ENCODE measurements at regions not wholly inside any gene's neighbourhood (a gene's known extent, or its start where the extent isn't known, plus 50 kb on each side); places are given as distances from the start of the nearest gene placed in this dataset.
"Not testable (repeated sequence)": the region's sequence is repeated elsewhere in the genome, so short reads cannot be mapped to it uniquely, and the experiment has no call there.

DNA sequence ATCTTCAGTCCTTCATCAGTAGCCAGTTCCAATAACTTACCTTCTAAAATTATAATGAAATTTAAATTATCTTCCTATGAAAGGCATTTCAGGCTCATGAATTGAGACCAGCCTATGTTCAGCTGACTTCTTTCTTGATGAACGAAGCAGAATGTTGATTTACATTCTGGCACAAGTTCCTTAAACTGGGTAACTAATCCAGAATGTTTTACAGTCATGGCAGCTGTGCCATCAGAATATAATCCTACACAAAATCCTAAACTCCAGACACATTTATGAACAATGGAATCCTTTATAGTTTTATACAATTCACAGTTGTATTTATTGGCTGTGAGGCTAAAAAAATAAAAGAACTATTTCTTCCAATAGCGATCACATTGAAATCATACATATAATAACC, 97.3 kb upstream of the CPM start:
- no peak for DNase-seq

DNA sequence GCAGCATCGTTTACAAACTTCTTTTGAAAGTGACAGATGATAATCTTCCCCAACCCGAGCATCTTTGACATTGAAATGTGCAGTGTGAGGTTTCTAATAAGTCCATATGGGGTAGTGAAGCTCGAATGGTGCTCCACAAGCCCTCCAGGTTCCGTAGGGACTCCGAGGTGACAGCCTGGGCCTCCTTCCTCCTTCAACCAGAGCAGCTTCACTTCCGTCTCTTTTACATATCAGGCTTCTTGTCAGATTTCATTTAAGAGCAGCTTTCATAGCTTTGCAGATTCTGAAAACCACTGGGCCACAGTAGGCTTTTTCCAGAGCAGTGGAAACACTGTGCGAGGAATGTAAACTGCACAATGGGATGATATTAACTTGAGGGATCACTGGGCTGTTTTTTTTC, 103.6 kb upstream of the CPM start:
- DNase-seq, result no peak

DNA sequence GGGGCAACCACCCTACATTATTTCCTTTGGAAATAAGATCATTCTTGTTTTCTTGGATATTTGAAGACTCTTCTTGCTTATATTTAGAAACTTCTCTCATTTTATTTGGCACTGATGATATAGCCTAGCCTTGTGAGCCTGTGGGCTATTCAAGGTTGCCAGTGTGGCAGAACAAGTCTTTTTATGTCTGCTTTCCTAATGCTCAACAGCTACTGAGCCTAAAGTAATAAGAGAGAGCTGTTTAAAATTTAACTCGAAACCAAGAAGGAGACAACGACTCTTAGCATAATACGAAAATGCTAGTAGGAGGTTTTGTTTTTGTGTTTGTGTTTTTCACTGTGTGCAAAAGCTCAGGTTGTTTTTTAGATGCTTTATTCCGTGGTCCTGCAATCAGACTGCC, 104.0 kb upstream of the CPM start:
- no peak for DNase-seq

DNA sequence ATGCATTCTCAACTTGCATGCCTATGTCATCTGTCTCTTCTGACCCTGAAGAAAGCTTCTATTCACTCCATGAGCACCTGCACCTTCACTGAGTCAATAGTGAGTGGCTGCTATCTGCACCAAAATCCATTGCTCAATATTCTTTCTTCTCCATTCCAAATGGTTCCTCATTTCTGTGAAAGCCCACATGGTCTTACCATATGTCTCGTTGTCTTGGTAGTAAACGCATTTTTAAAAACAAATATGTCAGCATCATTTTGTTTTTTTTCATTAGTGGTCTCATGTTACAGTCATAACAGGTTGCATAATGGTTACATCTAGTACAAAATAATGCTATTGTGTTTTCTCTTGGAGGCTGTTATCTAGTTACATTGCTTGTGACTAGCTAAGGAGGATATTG, 106.9 kb upstream of the CPM start:
- peak; percentile 75 for DNase-seq

DNA sequence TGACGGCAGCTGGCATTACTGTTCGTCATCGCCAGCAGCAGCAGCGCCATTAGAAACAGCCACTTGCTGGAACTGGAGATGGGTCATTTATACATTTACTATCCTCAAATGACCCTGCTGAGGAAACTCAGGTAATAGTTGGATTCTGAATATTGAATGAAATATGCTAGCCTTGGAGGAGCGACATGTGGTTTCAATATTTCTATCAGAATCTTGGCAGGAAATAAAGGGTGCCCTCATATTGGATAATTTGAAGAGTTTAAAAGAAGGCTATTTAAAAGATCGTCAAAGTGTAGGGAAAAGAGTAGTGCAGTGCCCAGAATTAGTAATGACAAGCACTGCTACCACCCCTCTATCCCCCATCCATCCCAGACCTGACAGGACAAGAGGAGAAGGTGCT, 109.6 kb upstream of the CPM start:
- no peak for DNase-seq

DNA sequence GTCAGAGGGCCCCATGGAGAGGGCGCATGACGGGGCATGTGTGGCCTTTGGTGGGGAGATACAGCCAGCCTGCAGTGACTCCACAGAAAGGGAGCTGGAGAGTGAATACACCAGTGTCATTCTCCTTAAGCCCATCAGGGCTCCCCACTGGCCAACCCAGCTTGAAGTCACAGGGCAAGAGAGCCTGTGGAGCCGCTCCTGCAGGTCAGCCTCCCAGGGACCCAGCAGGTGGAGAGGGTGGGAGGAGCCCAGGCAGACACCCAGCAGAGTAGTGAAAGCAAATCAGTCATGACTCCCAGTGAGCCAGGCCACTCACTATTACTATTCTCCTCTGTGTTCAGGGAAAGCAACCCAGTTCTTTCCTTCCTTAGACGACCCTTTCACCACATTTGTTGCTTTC, 110.0 kb upstream of the CPM start:
- no peak for DNase-seq

DNA sequence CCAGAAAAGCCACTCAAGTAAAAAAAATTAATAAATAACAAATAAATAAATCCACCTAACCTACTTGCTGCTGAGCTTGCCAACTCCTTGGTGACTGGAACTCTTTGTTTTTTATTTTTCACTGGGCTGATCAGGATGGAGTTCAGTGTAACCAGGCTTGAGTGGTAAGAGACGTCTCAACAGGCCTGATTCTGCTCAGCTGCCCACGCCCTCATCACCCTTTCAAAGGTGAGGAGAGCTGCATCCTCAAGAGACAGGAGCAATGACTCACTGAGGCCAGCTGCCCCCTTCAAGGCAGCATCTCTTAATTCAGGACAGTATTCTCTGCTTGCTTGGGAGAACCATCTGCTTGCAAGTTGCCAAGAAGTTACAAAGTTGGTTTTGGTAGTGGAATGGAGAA, 111.9 kb upstream of the CPM start:
- no peak for DNase-seq

DNA sequence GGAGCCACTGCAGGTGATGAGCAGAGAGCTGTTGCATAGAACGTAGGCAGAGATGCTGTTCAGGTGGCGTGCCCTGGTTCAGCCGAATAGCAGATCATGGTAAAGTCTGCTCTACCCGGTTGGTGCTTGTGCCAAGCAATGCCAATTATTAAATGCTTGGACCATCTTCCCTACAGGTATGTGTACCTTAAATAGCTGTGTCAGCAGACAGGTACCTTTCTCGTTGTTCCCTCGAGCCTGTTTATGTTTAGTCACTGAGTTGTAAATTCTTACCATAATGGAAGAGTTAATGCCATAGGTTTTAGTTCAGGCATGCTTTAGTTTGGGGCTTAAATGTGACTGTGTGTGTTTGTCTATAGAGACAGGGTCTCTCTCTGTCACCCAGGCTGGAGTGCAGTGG, 112.5 kb upstream of the CPM start:
- DNase-seq, result no peak

DNA sequence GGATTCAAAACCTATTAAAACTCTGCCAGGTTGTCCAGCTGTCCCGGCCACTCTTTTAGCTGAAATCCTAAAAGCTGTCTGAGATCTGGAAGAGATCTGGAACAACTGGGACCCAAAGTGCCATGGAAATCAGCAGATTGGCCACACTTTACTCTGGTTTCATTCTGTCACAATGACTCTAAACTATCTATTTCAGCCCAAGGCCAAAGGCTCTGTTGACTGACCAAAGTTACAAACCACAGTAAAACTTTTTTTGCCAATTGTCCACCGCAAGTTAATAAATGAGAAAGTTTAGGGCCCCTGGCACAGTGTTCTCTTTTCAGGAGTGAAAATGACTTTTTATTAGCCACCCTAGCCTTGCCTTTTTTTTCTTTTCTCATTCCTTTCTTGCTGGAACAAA, 113.4 kb upstream of the CPM start:
- DNase-seq, result no peak

DNA sequence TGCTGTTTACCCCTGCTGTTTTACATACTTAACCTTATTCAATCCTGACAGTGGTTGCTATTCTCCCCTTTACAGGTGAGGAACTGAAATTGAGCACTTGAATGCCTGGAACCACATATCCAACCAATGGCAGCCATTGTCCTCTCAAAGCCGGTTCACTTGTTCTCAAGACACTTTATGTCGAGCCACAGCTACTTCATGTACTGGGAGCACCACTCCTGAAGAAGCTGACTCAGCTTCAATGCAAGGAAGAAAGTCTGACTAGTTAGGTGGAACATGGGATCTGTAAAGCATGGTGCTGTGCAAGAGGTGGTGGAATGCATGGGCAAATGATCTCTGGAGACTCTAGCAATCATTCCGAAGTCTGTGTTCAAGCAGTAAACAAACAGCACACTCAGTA, 113.9 kb upstream of the CPM start:
- no peak for DNase-seq

DNA sequence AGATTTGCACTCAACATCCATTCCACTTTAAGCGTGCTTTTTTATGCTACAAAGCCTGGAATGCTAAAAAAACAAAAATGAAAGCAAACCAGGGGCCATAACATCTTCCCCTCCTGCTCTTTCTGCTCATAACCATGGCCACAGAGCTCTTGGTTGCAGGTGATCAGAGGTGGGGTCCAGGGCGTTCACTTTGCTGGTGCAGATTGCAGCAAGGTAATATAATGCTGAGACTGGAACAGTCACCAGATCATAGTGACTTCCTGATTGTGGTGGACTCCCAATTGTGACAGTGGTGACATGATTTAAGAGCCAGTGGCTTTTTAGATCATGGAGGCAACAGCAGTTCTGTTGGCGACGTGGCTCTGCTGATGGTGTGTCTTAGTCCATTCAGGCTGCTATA, 115.0 kb upstream of the CPM start:
- DNase-seq, result no peak

DNA sequence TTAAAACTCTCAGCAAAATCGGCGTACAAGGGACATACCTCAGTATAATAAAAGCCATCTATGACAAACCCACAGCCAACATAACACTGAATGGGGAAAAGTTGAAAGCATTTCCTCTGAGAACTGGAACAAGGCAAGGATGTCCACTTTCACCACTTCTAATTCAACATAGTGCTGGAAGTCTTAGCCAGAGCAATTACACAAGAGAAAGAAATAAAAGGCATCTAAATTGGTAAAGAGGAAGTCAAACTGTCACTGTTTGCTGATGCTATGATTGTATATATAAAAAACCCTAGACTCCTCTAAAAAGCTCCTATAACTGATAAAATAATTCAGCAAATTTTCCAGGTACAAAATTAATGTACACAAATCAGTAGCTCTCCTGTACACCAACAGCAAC, 116.9 kb upstream of the CPM start:
- DNase-seq, result not testable (repeated sequence)

DNA sequence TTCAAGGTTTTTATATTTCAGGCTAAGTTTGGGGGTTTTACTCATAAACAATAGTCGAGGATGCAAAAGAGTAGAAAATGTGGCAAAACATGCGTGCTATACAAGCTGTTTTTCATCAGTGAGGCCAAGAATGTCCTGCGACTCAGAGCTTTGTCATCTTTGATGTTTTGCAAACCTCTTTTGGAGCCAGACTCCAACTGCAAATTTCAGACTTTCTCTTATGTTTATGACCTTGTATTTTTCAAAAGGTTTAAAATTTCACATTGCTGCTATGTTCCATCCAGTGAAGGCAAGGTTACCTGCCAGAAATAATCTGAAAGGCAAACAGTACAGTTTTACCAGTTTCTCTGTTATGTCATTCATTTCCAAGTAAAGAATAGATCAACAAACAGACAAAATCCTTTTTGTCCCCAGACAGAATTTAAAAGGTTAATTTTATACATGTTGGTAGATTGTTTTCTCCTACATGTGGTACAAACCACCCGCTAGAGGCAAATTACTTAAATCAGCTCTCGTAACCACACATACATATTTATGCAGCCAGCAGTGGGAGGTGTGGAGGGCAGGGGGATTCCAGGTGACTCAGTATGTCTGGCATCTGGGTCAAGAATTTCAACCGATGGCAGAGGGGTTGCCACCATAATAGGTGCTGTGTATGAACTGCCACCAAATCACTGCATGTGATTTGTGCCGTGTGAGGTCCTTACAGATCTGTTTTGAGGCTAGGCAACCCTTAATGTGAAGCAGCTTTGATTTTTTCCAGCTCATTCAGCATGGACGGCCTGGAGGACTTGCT, 119.8 kb upstream of the CPM start:
- no peak for DNase-seq

DNA sequence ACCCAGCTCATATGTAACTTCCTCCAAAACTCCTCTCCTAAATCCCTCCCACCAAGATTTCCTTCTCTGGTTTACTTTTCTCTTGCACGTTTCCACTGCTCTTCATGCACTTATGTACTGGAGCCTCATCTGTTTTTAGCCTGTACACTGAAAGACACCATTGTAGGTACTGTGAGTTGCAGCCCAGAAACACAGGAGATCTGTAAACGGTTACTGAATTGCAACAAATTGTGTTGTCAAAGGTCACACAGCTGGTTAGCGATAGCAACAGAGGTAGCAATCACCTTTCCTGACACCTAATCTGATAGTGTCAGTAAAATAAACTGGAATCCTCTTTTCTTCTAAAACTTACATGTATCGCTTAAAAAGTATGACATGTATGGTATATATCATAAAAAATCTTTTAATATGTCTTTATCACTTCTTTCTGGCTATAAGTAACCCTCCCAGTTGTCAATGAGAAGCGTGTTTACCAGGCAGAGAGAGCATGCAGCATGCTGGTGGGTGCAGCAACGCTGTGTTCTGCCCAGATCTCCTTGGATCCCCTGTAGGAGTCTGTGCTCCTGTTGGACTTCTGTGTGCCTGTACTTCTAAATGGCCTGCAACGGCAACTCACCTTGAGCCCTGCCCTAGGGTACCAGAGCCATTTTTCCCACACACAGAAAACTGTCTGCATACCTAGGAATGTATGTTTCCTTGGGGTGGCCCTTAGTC, 121.5 kb upstream of the CPM start:
- no peak for DNase-seq

DNA sequence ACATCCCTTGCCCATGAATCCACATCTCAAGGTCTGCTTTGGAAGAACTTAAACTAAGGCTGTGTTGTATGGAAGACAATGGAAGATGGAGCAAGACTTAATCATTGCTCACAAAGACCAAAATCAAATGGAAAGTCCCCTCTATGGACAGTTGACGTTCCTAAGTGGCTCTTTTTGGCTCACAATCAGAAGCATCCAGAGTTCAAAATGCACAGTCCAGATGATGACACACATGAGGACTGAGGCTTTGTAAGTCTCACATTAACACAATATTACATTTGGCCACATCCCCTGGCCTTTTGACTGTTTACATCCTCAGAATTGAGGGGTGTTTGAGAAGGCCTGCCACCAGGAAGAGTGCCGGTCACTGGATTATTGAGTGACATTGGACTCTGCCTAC, 122.3 kb upstream of the CPM start:
- DNase-seq, result no peak

DNA sequence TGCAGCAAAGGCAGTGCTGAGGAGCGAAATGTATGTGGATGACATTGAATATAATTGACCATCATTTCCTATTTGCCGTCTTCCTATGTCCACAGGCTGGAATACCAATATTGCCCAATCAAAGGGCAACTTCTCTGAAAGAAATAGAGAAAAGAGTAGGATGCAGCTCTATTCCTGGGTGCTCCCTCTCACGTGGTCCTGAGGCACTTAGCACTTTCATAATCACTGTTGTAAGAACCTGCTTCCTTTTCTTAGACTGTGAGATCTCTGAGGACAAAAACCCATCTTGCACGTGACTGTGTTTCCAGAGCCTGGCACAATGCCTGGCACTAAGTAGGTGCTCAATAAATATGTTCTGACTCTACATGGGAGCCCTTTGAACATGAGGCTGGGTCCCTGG, 122.7 kb upstream of the CPM start:
- no peak for DNase-seq

DNA sequence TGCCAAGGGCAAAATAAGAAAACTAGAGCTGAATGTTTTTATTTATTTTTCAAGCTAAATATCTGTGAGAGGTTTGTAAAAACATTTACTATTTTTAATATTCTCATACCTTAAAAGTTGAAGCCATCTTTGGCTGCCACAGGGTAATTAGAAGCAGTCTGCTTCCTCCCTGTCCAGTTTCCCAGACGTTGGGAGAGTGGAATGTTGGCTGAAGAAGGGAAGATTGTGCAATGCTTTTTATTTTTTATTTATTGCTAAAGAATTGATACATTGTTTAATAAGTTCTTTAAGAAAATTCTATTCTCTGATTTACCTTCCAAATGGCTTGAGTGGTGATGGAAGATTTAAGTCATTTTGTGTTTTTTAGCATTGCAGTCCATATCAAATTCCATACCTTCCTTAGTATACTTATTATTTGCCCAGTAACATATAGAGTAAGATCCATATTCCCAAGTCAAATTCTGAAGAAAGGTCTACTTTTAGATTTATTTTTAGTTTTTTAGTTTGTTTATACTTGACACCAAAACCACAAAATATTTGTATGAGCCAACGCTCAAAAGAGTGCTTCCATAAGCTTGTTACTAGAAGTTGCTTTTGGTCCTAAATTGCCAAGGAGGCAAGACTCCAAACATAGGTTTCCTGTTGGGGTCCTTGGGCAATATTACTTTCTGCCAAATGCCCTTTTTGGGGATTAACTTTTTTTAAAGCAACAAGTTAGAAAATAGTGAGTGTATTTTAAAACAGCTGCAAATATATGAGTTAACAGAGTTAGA, 124.0 kb upstream of the CPM start:
- no peak for DNase-seq

DNA sequence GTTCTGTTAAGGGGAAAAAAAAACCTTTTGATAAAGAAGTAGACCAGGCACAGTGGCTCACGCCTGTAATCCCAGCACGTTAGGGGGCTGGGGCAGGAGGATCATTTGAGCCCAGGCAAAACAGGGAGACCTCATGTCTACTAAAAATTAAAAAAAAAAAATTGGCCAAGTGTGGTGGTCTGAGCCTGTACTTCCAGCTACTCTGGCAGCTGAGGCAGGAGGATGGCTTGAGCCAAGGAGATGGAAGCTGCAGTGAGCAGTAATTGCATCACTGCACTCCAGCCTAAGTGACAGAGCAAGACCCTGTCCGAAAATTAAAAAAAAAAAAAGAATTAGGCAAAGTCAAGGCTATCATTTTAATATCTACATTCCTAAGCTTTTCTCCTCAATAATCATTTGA, 124.8 kb upstream of the CPM start:
- no peak for DNase-seq

DNA sequence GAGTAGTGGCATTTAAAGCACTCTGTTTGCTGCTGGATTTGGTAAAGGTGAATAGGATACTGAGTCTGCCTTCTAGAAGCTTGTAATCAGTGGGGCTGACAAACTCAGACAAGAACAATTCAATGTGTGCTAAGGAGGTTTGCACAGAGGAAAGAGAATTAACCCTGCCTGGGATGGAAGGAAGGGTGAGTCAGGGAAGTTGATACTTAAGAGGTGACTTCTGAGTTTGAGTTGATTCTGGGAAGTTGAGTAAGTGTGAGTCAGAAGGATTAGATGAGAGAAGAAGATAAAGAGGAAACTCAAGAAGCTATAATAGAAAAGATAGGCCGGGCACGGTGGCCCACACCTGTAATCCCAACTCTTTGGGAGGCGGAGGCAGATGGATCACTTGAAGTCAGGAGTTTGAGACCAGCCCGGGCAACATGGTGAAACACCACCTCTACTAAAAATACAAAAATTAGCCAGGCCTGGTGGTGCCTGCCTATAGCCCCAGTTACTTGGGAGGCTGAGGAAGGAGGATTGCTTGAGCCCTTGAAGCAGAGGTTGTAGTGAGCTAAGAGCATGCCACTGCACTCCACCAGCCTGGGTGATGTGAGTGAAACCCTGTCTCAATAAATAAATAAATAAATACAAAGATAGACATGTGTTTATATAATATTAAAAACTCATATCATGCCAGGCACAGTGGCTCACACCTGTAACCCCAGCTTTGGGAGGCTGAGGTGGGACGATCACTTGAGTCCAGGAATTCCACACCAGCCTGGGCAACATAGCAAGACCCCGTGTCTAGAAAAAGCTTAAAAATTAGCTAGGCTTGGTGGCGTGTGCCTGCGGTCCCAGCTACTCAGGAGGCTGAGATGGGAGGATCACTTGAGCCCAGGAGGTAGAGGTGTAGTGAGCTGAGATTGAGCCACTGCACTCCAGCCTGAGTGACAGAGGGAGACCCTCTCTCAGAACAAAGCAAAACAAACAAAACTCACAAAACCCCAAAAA, 126.8 kb upstream of the CPM start:
- peak; percentile 9 for DNase-seq

DNA sequence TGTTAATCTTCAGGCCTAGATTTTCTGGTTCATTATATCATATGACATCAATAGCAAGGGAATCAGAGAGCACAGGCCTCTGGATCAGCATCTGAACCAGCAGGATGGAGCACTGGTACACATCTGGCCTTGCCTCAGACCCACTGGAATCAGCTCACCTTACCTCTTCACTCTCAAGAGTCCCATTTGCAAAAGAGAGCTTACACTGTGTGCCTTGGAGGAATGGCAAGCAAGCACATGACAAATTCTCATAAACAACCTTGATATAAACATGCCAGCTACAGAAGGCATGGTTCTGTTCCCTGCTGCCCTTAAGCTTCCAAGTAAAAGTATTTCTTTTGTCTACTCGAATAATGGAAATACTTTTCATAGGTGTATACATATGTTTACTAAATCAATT, 128.6 kb upstream of the CPM start:
- no peak for DNase-seq

DNA sequence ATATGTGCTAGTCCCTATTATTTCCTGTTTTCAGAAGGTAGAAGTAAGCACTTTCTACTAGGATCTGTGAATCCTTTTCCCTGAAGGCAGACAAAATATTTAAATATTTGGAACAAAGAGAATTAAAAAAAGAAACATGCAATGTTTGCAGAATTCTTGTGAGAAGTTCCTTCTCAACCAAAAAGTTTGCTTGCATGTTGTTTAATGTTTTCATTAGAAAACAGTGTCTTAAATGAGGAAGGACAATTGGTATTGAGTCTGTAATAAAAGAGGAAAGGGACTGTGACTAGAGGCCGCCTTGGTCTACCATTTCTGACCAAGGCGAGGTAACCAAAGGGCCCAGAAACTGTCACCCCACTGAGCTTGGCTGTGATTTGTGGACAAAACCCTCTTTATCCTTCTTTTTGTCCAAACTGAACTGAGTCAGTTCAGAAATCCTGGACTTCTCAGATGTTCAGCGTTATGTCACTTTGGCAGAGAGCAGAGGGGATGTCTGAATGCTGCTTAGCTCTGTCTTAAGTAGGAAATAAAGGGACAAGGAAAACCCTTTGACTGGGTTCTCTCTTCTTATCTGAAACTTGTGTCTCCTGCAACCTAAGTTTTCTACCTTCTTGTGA, 129.8 kb upstream of the CPM start:
- DNase-seq, result no peak

DNA sequence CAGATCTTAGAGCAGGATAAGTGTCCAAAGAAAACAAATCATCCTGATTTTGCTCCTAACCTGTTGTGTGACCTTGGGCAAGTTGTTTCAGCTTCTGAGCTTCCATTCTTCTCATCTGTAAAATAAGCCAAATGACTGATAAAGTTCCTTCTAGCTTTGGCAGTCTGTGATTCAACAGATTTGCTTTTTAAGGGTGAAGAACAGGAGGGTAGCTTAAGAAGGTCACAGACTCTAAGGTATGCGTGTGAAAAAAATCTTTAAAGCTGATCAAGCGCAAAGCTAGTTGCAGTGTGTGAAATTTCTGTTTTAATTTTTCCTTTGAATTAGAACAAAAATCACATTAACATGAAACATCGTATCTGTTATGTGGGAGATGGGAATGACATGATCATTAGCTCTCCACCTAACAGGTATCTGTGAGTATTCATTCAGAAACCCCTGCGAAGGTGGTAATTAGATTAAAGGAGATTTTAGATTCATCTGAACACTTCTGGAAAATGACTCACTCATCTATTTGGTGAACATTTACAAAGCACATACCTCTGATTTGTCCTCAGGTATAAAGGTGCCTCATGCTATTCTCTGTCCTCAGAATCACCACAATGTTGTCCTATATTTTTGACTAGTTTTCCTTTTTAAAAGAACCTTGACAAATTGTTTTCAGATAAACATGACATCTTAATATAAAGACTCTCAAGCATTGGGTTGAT, 131.9 kb upstream of the CPM start:
- DNase-seq, result no peak

Data from hematopoietic multipotent progenitor cell treated with erythropoietin and hydrocortisone succinate and interleukin-3 and kit ligand, for 4 days (in vitro differentiated cells).